GM12875 (cell line): ENCODE measurements at regions not wholly inside any gene's neighbourhood (a gene's known extent, or its start where the extent isn't known, plus 50 kb on each side); places are given as distances from the start of the nearest gene placed in this dataset.

Experiments
- H3K4me3 ChIP-seq: one replicate; pipeline ENCODE4 v1.5.1; 2011; ENCODE audit warnings: low read depth, low read length, control low read depth
- TF ChIP-seq, protein P1 (sequence below): IDR thresholded peaks from 2 replicates; pipeline ENCODE4 v1.5.1; 2011; ENCODE audit warnings: low read depth, mild to moderate bottlenecking, control low read depth, inconsistent platforms, low read length, moderate library complexity, borderline replicate concordance; ENCODE audit not compliant: insufficient read depth

DNA sequence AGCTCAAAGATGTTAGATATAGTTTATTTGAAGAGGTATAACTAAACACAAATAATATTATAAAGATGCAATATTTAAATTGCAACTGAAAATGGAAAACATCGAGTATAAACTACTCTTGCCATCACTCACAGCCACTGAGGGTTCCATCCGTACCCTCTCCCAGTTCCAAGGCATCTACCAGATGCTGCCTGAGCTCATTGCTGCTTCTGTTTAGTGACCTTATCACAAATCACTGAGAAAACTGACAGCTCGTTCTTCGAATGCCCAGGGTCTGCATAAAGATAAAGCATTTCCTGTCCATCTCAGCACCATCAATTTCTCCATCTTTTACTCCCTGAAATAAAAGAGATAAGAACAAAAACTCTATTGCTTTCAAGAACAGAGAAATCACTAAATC lies 391.7 kb upstream of the NWD2 start:
- no peak overlapping the region for H3K4me3 ChIP-seq
- TF ChIP-seq, protein P1, sequence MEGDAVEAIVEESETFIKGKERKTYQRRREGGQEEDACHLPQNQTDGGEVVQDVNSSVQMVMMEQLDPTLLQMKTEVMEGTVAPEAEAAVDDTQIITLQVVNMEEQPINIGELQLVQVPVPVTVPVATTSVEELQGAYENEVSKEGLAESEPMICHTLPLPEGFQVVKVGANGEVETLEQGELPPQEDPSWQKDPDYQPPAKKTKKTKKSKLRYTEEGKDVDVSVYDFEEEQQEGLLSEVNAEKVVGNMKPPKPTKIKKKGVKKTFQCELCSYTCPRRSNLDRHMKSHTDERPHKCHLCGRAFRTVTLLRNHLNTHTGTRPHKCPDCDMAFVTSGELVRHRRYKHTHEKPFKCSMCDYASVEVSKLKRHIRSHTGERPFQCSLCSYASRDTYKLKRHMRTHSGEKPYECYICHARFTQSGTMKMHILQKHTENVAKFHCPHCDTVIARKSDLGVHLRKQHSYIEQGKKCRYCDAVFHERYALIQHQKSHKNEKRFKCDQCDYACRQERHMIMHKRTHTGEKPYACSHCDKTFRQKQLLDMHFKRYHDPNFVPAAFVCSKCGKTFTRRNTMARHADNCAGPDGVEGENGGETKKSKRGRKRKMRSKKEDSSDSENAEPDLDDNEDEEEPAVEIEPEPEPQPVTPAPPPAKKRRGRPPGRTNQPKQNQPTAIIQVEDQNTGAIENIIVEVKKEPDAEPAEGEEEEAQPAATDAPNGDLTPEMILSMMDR, result no peak

DNA sequence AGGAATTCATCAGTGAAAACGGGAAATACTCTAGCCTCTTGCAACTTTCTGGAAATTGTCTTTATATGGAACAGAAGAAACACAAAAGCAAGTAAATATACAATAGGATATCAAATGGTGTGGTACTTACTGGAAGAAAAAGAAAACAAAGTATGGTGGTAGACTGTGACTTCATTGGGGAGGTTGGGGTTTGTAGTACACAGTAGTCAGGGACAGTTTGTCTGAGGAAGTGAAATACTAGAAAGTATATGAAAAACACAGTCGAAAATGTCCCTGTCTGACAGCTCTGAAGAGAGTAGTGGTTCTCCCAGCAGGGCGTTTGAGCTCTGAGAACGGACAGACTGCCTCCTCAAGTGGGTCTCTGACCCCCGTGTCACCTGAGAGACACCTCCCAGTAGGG lies 390.0 kb upstream of the NWD2 start:
- H3K4me3 ChIP-seq, result no peak overlapping the region
- TF ChIP-seq, protein P1, result no peak

DNA sequence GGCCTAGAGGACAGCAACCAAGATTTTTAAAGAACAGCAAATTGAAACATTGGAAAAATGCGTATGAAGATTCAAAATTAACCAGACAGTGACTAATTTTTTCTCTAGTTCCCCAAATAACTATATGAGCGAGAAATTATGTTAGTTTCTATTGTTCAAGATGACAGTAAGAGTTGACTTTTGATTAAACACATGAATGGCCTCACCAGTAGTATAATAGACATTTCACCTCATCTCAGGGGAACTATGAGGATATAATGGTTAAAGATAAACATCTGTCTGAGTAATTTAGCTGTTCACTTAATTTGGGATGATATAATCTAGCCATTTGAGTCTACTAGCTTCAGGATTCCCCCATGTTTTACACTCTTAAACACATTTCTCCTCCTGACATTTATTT lies 380.9 kb upstream of the NWD2 start:
- H3K4me3 ChIP-seq, result no peak overlapping the region
- TF ChIP-seq, protein P1, result no peak

DNA sequence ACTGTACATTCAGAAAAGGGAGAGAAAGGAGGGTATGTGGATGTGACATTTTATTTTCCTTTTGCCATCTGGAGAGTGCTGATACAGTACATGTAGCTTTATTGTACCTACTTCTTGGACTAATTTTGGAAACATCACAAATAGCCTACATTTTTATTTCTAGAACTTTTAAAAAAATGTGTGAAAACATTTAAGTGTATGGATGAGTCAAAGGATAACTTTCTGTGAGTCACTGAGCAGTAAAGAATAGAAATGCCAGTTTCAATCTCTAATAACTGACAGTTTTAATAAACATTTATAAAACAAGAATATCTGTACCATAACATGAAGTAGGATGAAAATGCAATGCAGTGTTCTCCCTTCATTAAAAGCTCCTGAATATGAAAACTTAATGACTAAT lies 374.4 kb upstream of the NWD2 start:
- TF ChIP-seq, protein P1, result no peak
- H3K4me3 ChIP-seq, result no peak overlapping the region

DNA sequence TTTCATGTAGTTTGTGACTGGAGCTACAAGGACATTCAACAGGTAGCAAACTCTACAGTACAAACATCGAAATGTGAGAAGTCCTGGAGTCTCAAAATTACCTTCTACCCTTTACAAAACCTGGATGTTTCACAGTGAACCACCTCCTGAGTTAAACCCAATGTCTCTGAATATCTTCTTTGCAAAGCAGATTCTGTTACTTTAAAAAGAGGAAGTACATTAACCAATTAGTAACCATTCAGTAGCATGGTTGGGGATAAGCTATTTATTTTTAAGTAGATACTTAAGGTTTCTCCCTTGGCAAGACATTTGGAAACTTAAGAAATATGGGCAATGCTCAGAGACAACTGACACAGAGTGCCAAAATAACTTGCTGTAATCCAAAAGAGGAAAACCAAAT lies 371.9 kb upstream of the NWD2 start:
- no peak overlapping the region for H3K4me3 ChIP-seq
- TF ChIP-seq, protein P1, result no peak

DNA sequence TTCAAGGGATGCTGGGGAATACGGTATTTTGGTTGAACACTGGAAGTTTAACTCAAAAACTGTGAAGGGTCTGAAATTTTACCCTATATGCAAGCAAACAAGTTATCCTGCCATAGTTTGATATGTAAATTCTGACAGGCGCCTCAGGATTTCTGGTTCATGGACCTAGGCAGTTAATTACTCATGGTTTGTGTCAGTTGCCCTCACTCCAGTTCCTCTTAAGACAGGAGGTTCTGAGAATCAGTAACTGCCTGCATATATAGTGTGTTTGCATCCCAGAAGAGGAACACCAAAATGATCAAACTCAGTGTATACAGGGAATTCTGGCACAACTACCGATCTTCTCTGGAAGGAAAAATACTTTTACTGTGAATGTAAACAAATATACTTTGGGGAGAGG lies 360.4 kb upstream of the NWD2 start:
- no peak overlapping the region for H3K4me3 ChIP-seq
- TF ChIP-seq, protein P1, result no peak

DNA sequence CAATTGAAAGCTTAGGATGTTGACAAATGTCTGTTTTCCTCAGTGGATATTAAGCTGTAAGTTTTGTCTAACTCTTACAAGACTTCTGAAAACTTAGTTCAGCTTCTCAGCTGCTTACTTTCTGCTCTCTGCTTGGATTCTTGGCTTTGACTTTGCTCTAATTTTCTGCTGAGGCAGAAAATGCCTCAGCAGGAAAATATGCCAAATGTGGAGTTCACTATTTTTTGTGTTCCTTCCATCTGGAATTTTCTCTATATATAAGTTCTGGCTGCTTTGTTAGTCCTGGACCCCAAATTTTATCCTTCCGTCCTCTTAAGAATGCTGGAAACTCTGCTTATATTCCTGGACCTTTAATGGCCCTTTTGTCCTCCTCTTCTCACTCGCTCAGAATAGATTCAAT lies 352.6 kb upstream of the NWD2 start:
- TF ChIP-seq, protein P1, result no peak
- no peak overlapping the region for H3K4me3 ChIP-seq
